ENCODE measurements at regions not wholly inside any gene's neighbourhood (a gene's known extent, or its start where the extent isn't known, plus 50 kb on each side); places are given as distances from the start of the nearest gene placed in this dataset.

DNA sequence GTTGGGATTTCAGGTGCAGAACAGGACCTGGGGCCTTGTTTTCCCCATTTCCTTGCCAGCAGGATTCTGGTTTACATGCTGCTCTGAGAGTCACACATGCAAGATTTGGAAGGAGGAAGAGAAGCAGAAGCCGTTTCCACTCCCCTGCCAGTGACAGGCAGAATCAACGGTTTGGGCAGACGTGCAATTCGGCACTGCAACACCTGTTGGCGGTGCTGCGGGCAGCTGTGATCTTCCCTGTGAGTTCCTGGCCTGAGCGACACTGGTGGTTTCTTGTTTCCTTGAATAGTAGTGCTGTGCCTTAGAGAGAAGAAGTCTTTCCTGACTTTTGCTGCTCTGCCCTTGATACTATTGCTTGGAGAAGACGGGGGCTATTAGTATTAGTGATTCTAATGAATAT lies 1126.2 kb downstream of the TYW1 start:
- no peak for DNase-seq (ENCODE audit: extremely low read depth, low read depth)
- TF ChIP-seq, protein P1, sequence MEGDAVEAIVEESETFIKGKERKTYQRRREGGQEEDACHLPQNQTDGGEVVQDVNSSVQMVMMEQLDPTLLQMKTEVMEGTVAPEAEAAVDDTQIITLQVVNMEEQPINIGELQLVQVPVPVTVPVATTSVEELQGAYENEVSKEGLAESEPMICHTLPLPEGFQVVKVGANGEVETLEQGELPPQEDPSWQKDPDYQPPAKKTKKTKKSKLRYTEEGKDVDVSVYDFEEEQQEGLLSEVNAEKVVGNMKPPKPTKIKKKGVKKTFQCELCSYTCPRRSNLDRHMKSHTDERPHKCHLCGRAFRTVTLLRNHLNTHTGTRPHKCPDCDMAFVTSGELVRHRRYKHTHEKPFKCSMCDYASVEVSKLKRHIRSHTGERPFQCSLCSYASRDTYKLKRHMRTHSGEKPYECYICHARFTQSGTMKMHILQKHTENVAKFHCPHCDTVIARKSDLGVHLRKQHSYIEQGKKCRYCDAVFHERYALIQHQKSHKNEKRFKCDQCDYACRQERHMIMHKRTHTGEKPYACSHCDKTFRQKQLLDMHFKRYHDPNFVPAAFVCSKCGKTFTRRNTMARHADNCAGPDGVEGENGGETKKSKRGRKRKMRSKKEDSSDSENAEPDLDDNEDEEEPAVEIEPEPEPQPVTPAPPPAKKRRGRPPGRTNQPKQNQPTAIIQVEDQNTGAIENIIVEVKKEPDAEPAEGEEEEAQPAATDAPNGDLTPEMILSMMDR (IDR thresholded peaks at IDR 0.05; ENCODE audit: low read depth, low read length), result no peak

DNA sequence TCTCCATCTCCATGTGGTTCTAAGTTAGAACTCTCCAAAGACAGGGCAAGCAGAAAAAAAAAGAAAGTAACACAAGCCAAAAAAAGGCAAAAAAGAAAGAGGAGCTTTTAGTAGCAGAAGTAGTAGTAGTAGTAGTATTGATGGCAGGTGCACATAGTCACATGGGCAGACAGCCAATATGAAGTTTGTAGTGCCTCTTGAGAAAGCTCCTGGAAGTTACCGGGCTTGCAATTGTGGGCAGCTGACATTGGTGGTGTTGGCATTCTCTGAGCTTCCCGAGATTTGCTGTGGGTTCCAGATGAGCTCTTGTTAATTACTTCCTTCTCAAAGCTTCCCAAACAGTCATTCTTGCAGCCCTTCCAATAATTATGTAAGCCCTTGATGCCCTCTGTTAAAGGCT lies 1128.5 kb downstream of the TYW1 start:
- TF ChIP-seq, protein P1 (IDR thresholded peaks at IDR 0.05; ENCODE audit: low read depth, low read length), result no peak
- DNase-seq (ENCODE audit: extremely low read depth, low read depth), result no peak

DNA sequence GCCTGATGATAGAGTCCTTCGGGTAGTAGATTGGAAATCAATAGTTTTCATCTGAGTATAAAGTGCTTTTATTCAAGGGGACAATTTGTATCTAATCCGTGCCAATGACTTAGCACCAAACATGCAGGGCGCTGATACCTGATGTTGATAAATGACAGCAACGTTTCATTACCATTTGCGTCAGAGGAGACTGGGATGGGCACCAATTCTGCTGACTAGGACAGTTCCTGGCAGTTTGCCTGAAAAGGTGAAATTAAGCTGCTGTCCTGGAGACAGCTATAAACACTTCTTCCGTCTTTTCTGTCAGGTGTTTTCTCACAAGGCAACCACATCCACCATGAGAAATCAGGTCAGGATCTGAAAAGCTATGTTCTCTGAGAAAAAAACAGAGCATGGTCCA lies 1136.4 kb downstream of the TYW1 start:
- no peak for DNase-seq (ENCODE audit: extremely low read depth, low read depth)
- TF ChIP-seq, protein P1 (IDR thresholded peaks at IDR 0.05; ENCODE audit: low read depth, low read length), result no peak

DNA sequence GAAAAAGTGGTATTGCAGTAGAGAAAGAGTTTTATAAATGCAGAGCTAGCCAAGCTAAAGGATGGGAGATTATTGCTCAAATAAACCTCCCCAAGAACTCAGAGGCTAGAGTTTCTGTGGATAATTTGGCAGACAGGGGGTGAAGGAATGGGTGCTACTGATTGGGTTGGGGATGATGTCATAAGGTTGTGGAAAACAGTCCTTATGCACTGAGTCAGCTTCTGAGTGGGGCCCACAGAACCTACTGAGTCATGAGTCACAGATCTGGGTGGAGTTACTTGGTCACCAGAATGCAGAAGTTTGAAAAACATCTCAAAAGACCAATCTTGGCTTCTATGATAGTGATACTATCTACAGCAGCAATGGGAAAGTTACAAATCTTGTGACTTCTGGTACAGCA lies 1146.7 kb downstream of the TYW1 start:
- TF ChIP-seq, protein P1 (IDR thresholded peaks at IDR 0.05; ENCODE audit: low read depth, low read length), result no peak
- DNase-seq (ENCODE audit: extremely low read depth, low read depth), result no peak

GRCh38 chr7:68146983-68147382 lies 1150.3 kb downstream of the TYW1 start:
- no peak for DNase-seq (ENCODE audit: extremely low read depth, low read depth)
- TF ChIP-seq, protein P1 (IDR thresholded peaks at IDR 0.05; ENCODE audit: low read depth, low read length), result no peak

DNA sequence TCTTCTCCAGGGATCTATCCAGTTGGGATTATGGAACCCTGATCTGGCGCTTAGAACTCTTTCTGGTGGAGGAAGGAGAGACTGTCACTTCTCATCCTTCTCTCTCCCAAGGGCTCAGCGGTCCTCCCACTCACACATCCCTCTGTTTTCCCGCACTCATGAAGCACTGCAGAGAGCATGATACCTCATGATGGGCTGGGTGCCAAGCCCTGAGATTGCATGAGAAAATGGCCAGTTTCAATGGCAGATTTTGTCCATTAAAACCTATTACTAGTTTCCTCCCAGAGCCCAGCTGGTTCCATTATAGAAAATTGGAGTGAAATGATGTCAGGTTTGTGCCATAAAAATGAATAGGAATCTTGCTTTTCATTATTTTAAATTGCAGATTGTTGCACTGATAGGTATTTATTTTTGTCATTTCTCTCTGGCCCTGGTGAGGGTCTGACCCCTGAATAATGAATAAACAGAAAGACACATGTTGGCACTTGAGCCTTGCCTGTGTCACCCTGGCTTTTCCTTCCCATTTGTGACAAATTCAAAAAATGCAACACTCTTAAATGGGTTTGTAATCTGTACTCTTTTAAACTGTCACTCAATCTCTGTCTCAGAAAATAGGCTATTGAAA lies 1151.1 kb downstream of the TYW1 start:
- no peak for DNase-seq (ENCODE audit: extremely low read depth, low read depth)
- TF ChIP-seq, protein P1 (IDR thresholded peaks at IDR 0.05; ENCODE audit: low read depth, low read length), result no peak

- TF ChIP-seq, protein P1 (IDR thresholded peaks at IDR 0.05; ENCODE audit: low read depth, low read length), result no peak
- DNase-seq (ENCODE audit: extremely low read depth, low read depth), result no peak
These were observed 1151.8 kb downstream of the TYW1 start for GRCh38 chr7:68148440-68148839.

Data from AG09319 (cell line).